Natural killer cell treated with Interleukin-12 subunit alpha and Interleukin-12 subunit beta and Interleukin-15 and Interleukin-18, amount 100 ng/mL, for 72 hours (primary cell): ENCODE measurements at regions not wholly inside any gene's neighbourhood (a gene's known extent, or its start where the extent isn't known, plus 50 kb on each side); places are given as distances from the start of the nearest gene placed in this dataset.
A peak's percentile ranks its signal among the peaks of the same experiment; 100 is the strongest.

Source experiments
- ATAC-seq, 2 donors: fragments of 150-1000 bp; cut with Tn5 transposase in 1 of 2; sonication (Bioruptor Pico), chemical (Tn5 transposase) in 1 of 2; 2 replicates each; pipeline ENCODE4 v1.10.0; 2021
- DNase-seq: peaks from one replicate; pipeline ENCODE4 v3.0.0; 2022; ENCODE audit warnings: low spot score
- H3K27ac Mint-ChIP-seq, 2 donors: 1 replicate in 1 of 2; 2 replicates in 1 of 2; pipeline ENCODE4 v1.8.0; 2022; ENCODE audit warnings: mixed read lengths in 2 of 2, mild to moderate bottlenecking in 1 of 2, moderate library complexity in 1 of 2
- H3K27me3 Mint-ChIP-seq, 2 donors: 1 replicate in 1 of 2; 2 replicates in 1 of 2; pipeline ENCODE4 v1.8.0; 2022; ENCODE audit warnings: mixed read lengths in 2 of 2
- H3K36me3 Mint-ChIP-seq: one replicate; pipeline ENCODE4 v1.8.0; 2022; ENCODE audit warnings: mixed read lengths
- H3K4me1 Mint-ChIP-seq, 2 donors: 1 replicate in 1 of 2; 2 replicates in 1 of 2; pipeline ENCODE4 v1.8.0; 2022; ENCODE audit warnings: low read depth in 2 of 2, mixed read lengths in 2 of 2, mild to moderate bottlenecking in 1 of 2
- H3K4me3 Mint-ChIP-seq: one replicate; pipeline ENCODE4 v1.8.0; 2022; ENCODE audit warnings: mixed read lengths
- H3K9me3 Mint-ChIP-seq: 2 replicates; pipeline ENCODE4 v1.8.0; 2022; ENCODE audit warnings: mixed read lengths

GRCh38 chr2:161546635-161547034, 77.6 kb upstream of the SLC4A10 start:
- Mint-ChIP-seq H3K36me3 (no peaks in the 10 kb centered on the region), H3K27ac (no peak overlapping the region), H3K4me3 (no peak overlapping the region), H3K9me3 (no peaks in the 10 kb centered on the region), H3K27me3 (no peaks in the 10 kb centered on the region), H3K4me1 (no peaks in the 10 kb centered on the region)
- ATAC-seq (no peak), DNase-seq (no peak)

DNA sequence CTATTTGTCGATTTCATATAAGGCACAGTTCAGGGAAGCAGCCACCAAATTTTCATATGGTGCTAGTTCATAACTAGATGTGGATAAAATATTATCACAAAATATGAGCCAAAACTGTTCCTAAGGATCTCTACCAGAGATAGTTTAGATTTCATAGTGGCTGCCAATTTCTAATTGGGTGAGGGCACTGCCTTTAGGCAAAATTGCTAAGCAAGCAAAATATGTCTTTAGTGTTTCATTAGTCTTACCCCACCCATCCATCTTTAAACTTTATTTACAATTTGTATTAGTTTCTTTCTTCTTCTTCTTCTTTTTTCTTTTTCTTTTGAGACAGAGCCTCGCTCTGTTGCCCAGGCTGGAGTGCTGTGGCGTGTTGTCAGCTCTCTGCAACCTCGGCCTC, 77.1 kb upstream of the SLC4A10 start:
- DNase-seq (no peak), ATAC-seq (no peak)
- Mint-ChIP-seq H3K4me1 (no peaks in the 10 kb centered on the region), H3K4me3 (no peak overlapping the region), H3K27ac (no peak overlapping the region), H3K36me3 (no peaks in the 10 kb centered on the region), H3K27me3 (no peaks in the 10 kb centered on the region), H3K9me3 (no peaks in the 10 kb centered on the region)

GRCh38 chr2:161552015-161552414, 72.2 kb upstream of the SLC4A10 start:
- Mint-ChIP-seq H3K27ac (no peak overlapping the region), H3K27me3 (peaks cover 7% of the 10 kb centered on the region in 2 donors), H3K4me3 (no peak overlapping the region), H3K36me3 (no peaks in the 10 kb centered on the region), H3K9me3 (no peaks in the 10 kb centered on the region), H3K4me1 (no peaks in the 10 kb centered on the region)
- ATAC-seq (no peak), DNase-seq (no peak)

GRCh38 chr2:161555826-161556225, 68.4 kb upstream of the SLC4A10 start:
- Mint-ChIP-seq H3K27ac (no peak overlapping the region), H3K27me3 (peaks cover 10 to 13% of the 10 kb centered on the region in 2 donors), H3K36me3 (no peaks in the 10 kb centered on the region), H3K4me3 (no peak overlapping the region), H3K4me1 (no peaks in the 10 kb centered on the region), H3K9me3 (no peaks in the 10 kb centered on the region)
- DNase-seq (no peak), ATAC-seq (no peak)

- no peaks in the 10 kb centered on the region for H3K36me3 Mint-ChIP-seq
- H3K9me3 Mint-ChIP-seq: no peaks in the 10 kb centered on the region
- DNase-seq (no peak), ATAC-seq (no peak)
- H3K27me3 Mint-ChIP-seq: peaks cover 10 to 14% of the 10 kb centered on the region in 2 donors
- H3K4me1 Mint-ChIP-seq: no peaks in the 10 kb centered on the region
- no peak overlapping the region for H3K4me3 Mint-ChIP-seq
- no peak overlapping the region for H3K27ac Mint-ChIP-seq
These were observed 67.8 kb upstream of the SLC4A10 start for GRCh38 chr2:161556440-161556839.

DNA sequence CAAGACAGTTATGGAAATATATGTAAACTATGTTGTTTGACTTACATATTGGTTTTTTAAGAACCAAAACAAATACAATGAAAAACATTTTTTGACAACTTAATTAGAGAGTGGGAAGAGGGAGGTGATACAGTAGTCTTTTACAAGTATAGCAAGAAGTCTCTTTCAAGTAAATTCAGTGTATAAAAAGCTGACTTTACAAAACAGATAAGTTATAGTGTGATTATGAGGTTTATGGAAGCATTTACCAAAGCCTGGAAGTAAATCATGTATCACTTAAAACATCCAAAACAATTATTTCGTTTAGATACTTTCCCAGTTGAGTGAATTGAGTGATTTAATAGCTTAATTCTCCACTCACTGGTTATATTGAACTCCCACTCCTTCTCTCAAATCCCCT, 66.7 kb upstream of the SLC4A10 start:
- Mint-ChIP-seq H3K27me3 (peaks cover 10 to 11% of the 10 kb centered on the region in 2 donors), H3K27ac (no peak overlapping the region), H3K36me3 (no peaks in the 10 kb centered on the region), H3K9me3 (no peaks in the 10 kb centered on the region), H3K4me3 (no peak overlapping the region), H3K4me1 (no peaks in the 10 kb centered on the region)
- ATAC-seq (no peak), DNase-seq (no peak)

- peaks cover 18% of the 10 kb centered on the region for H3K9me3 Mint-ChIP-seq
- no peak for DNase-seq
- ATAC-seq: no peak
- peaks cover 10% of the 10 kb centered on the region for H3K36me3 Mint-ChIP-seq
- no peak overlapping the region for H3K4me3 Mint-ChIP-seq
- no peak overlapping the region for H3K27ac Mint-ChIP-seq
- no peaks in the 10 kb centered on the region for H3K4me1 Mint-ChIP-seq
- H3K27me3 Mint-ChIP-seq: peaks cover 5 to 13% of the 10 kb centered on the region in 2 donors
These were observed 59.3 kb upstream of the SLC4A10 start for GRCh38 chr2:161564906-161565305.

DNA sequence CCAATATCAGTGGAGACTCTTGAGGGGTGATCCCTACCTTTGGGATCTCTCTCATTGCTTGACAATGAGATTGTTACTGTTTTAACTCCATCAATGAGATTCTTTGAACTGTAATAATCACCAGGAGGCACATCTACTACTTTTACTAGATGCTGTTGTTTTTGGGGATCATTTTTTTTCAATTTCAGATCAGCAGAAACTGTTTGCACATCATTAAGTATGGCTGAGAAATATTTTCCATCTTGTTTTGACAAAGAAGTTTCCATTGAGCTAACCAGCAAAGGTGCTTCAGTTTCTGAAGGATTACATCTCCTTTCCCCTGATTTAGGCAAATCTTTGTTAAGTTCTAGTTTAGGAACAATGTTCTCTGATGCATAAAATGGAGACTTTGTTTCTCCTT, 54.8 kb upstream of the SLC4A10 start:
- DNase-seq (no peak), ATAC-seq (no peak)
- H3K36me3 Mint-ChIP-seq: no peaks in the 10 kb centered on the region
- H3K9me3 Mint-ChIP-seq: peaks cover 11% of the 10 kb centered on the region
- peaks cover 6 to 10% of the 10 kb centered on the region in 2 donors for H3K4me1 Mint-ChIP-seq
- H3K27ac Mint-ChIP-seq: no peak overlapping the region
- H3K27me3 Mint-ChIP-seq: peaks cover 0 to 2% of the 10 kb centered on the region in 2 donors
- no peak overlapping the region for H3K4me3 Mint-ChIP-seq

- Mint-ChIP-seq H3K4me1 (peaks cover 6 to 10% of the 10 kb centered on the region in 2 donors), H3K27ac (no peak overlapping the region), H3K4me3 (no peak overlapping the region), H3K9me3 (peaks cover 3% of the 10 kb centered on the region), H3K36me3 (no peaks in the 10 kb centered on the region), H3K27me3 (peaks cover 0 to 2% of the 10 kb centered on the region in 2 donors)
- peak; percentile 54 for DNase-seq
- ATAC-seq: peak in 1 of 2 donors; percentile 65
These were observed 53.7 kb upstream of the SLC4A10 start for GRCh38 chr2:161570424-161571050.

- peak; percentile 24 to 55 for ATAC-seq
- H3K36me3 Mint-ChIP-seq: no peaks in the 10 kb centered on the region
- peaks cover 6 to 10% of the 10 kb centered on the region in 2 donors for H3K4me1 Mint-ChIP-seq
- no peak for DNase-seq
- H3K9me3 Mint-ChIP-seq: no peaks in the 10 kb centered on the region
- H3K27me3 Mint-ChIP-seq: peaks cover 0 to 2% of the 10 kb centered on the region in 2 donors
- H3K4me3 Mint-ChIP-seq: no peak overlapping the region
- H3K27ac Mint-ChIP-seq: no peak overlapping the region
These were observed 53.2 kb upstream of the SLC4A10 start for GRCh38 chr2:161571051-161571429.
